GM21447 (cell line): ENCODE measurements at regions not wholly inside any gene's neighbourhood (a gene's known extent, or its start where the extent isn't known, plus 50 kb on each side); places are given as distances from the start of the nearest gene placed in this dataset.

Experiments
- ATAC-seq: cut with Tn5 transposase; IDR thresholded peaks from one replicate; pipeline ENCODE4 v1.9.1; 2021; ENCODE audit not compliant: unreplicated experiment

- no peak for ATAC-seq
These were observed 417.7 kb downstream of the INSC start for GRCh38 chr11:15532432-15532831.

- ATAC-seq: no peak
These were observed 419.5 kb downstream of the INSC start for GRCh38 chr11:15534266-15534665.

- ATAC-seq: no peak
These were observed 420.7 kb downstream of the INSC start for GRCh38 chr11:15535414-15535813.

- no peak for ATAC-seq
These were observed 421.7 kb downstream of the INSC start for GRCh38 chr11:15536438-15536837.

- ATAC-seq: no peak
These were observed 424.9 kb downstream of the INSC start for GRCh38 chr11:15539645-15540044.

- no peak for ATAC-seq
These were observed 426.4 kb downstream of the INSC start for GRCh38 chr11:15541079-15541478.

GRCh38 chr11:15544353-15544752 is 429.6 kb downstream of the INSC start:
- ATAC-seq: no peak

- no peak for ATAC-seq
These were observed 433.0 kb downstream of the INSC start for GRCh38 chr11:15547685-15548084.

- ATAC-seq: no peak
These were observed 437.5 kb downstream of the INSC start for GRCh38 chr11:15551901-15552851.

- ATAC-seq: no peak
These were observed 440.4 kb downstream of the INSC start for GRCh38 chr11:15555161-15555560.

GRCh38 chr11:15557457-15558230 is 442.9 kb downstream of the INSC start:
- no peak for ATAC-seq

- no peak for ATAC-seq
These were observed 443.9 kb downstream of the INSC start for GRCh38 chr11:15558513-15559181.

- ATAC-seq: no peak
These were observed 446.2 kb downstream of the INSC start for GRCh38 chr11:15560689-15561467.

- ATAC-seq: no peak
These were observed 447.5 kb downstream of the INSC start for GRCh38 chr11:15562230-15562629.

GRCh38 chr11:15563054-15563453 is 448.3 kb downstream of the INSC start:
- no peak for ATAC-seq

GRCh38 chr11:15565880-15566279 is 451.2 kb downstream of the INSC start:
- no peak for ATAC-seq

- ATAC-seq: no peak
These were observed 453.7 kb downstream of the INSC start for GRCh38 chr11:15568440-15568839.

- ATAC-seq: no peak
These were observed 454.7 kb downstream of the INSC start for GRCh38 chr11:15569305-15570025.

GRCh38 chr11:15575409-15575808 is 460.7 kb downstream of the INSC start:
- ATAC-seq: no peak

GRCh38 chr11:15576769-15577168 is 462.0 kb downstream of the INSC start:
- no peak for ATAC-seq
